Forelimb muscle (tissue), 1 donor: ENCODE measurements at regions not wholly inside any gene's neighbourhood (a gene's known extent, or its start where the extent isn't known, plus 50 kb on each side); places are given as distances from the start of the nearest gene placed in this dataset.
"Not testable (repeated sequence)": the region's sequence is repeated elsewhere in the genome, so short reads cannot be mapped to it uniquely, and the experiment has no call there.

Experiments
- DNase-seq: peaks from one replicate; pipeline ENCODE4 v3.0.0-alpha.2; 2013; ENCODE audit warnings: low read depth

DNA sequence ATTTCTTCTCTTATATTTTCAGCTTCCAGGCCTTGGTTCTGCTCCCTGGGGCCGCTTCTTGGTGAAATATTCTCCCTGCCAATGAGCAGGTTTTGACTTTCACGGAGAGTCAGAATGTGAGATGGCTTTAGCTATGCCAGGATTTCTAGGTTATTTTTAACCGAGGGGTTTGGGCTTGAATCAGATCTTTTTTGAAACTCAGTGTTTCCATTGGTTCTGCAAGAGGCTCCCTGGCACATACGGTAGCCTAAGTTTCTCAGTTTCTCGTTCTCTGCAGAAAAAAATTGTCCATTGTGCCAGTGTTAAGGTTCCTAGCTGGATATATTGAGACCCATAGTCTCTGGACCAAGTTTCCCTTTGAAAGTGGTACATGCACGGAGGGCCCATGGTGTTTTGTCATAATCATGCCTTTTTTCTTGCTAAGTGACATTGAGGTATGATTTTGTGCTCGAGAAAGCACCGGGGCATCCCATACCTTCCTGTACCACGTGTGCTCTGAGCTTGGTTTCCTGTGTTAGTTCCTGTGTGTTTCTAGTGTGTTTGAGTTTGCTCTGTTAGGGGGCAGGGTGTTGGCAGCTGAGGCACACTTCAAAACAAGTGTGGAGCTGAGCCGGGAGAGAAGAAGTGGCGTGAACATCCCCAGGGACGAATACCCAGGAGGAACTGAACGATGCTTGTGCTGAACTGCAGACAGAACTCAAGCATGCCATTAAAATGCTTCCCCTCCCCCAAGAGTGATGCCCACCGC, 127.2 kb downstream of the HS3ST3B1 start:
- DNase-seq = no peak

GRCh38 chr17:14423156-14423555, 122.3 kb downstream of the HS3ST3B1 start:
- not testable (repeated sequence) for DNase-seq

DNA sequence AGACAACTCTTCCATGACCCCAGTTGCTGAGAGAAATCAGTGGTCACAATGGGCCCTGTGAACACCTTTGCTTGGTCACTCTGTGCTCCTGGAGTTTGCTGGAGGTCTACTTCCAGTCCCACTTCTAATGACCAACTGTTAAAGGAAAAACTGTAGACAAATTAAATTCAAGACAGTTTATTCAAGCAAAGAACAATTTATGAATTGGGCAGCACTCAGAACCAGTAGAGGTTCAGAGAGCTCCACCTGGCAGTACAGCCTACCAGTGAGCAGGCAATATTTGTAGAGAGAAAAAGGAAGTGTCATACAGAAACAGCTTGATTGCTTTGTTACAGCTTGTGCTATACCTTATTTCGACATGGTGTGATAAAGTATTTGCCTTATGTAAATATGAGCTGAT, 116.5 kb downstream of the HS3ST3B1 start:
- DNase-seq = no peak

DNA sequence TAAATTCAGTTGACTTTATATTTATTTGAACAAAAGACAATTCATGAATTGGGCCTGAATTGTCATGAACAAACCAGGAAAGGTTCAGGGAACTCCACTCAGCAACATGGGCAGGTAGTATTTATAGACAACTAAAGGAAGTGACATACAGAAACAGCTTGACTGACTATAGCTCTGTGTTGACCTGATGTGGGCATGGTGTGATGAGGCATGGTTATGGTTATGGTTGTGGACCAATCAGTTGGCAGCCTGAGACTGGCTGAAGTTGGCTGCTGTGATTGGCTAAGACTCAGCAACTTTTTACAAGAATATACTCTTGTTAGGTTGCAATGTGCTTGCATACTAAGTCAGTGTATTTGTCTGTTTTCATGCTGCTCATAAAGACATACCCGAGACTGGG, 108.4 kb downstream of the HS3ST3B1 start:
- DNase-seq = no peak

DNA sequence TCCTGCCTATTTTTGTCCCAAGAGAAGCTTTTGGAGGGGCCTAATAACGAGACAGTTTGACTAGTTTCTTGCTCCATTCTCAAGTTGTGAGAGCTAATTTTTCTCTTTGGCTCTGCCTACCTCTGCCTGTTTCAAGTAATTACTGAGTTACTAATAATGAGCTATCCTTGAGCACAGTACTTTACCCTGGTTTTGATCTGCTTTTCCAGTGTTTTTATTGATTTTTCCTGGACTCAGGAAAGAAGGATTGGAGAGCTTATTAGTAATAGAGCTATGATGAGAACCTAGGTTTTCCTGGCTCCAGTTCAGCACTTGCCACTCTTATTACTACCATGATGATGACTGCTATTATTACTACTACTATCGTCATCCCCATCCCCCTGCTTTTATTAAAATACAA, 106.7 kb downstream of the HS3ST3B1 start:
- no peak for DNase-seq

DNA sequence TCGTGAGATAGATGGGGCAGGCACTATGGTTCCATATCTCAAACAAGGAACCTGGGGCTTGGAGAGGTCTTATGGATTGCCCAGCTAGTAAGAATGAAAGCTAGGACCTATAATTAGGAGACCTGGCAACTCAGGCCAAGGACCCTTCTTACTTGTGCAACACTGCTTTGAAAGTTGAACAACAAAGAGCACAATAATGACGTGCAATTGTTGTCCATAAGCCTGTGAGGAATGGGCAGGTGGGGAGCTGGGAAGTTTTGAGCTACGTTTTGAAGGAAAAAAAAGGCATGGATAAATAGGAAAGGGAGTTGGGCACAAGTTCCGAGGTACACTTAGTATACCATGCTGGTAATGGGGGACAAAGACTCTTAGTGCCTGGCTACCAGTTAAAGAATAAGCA, 104.3 kb downstream of the HS3ST3B1 start:
- DNase-seq = no peak
